ENCODE measurements at regions not wholly inside any gene's neighbourhood (a gene's known extent, or its start where the extent isn't known, plus 50 kb on each side); places are given as distances from the start of the nearest gene placed in this dataset.

- Histone ChIP-seq H3K36me3 (ENCODE audit: control insufficient read depth in 2 of 2, insufficient read depth in 2 of 2, low read length in 2 of 2) (no peaks in the 10 kb centered on the region), H3K4me3 (ENCODE audit: low read length in 2 of 2) (no peak overlapping the region), H3K9me3 (ENCODE audit: control insufficient read depth in 2 of 2, low read length in 2 of 2) (no peaks in the 10 kb centered on the region), H3K27me3 (ENCODE audit: control insufficient read depth in 1 of 2, insufficient read depth in 2 of 2, low read length in 2 of 2) (no peaks in the 10 kb centered on the region), H3K4me1 (ENCODE audit: control insufficient read depth, insufficient read depth, low read length) (no peaks in the 10 kb centered on the region), H3K9ac (ENCODE audit: low read length in 2 of 2) (no peak overlapping the region), H3K27ac (ENCODE audit: low read length) (no peak overlapping the region)
Measured at GRCh38 chr15:96031426-96032110, 298.9 kb upstream of the NR2F2 start.

- Histone ChIP-seq H3K9ac (ENCODE audit: low read length in 2 of 2) (no peak overlapping the region), H3K4me1 (ENCODE audit: control insufficient read depth, insufficient read depth, low read length) (no peaks in the 10 kb centered on the region), H3K4me3 (ENCODE audit: low read length in 2 of 2) (no peak overlapping the region), H3K36me3 (ENCODE audit: control insufficient read depth in 2 of 2, insufficient read depth in 2 of 2, low read length in 2 of 2) (no peaks in the 10 kb centered on the region), H3K9me3 (ENCODE audit: control insufficient read depth in 2 of 2, low read length in 2 of 2) (no peaks in the 10 kb centered on the region), H3K27me3 (ENCODE audit: control insufficient read depth in 1 of 2, insufficient read depth in 2 of 2, low read length in 2 of 2) (no peaks in the 10 kb centered on the region), H3K27ac (ENCODE audit: low read length) (no peak overlapping the region)
Measured at GRCh38 chr15:96035091-96035490, 295.4 kb upstream of the NR2F2 start.

DNA sequence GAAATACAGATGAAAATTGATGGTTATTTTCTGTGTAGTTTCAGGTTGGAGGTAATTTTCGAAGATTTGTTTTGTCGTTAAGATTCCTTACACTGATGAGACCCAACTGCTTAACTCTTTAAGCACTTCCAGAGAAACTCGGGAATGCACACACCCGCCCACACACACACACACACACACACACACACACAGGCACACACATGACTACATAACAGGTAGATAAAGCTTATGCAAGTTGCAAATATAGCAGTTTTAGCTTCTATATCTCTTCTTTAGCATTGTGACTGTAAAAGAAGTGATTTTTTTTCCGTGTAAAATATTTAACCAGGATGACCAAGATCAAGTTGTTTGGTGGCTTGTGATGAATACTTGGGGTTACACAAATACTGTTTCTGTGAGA, 294.9 kb upstream of the NR2F2 start:
- Histone ChIP-seq H3K9me3 (ENCODE audit: control insufficient read depth in 2 of 2, low read length in 2 of 2) (no peaks in the 10 kb centered on the region), H3K27me3 (ENCODE audit: control insufficient read depth in 1 of 2, insufficient read depth in 2 of 2, low read length in 2 of 2) (no peaks in the 10 kb centered on the region), H3K4me3 (ENCODE audit: low read length in 2 of 2) (no peak overlapping the region), H3K9ac (ENCODE audit: low read length in 2 of 2) (no peak overlapping the region), H3K36me3 (ENCODE audit: control insufficient read depth in 2 of 2, insufficient read depth in 2 of 2, low read length in 2 of 2) (no peaks in the 10 kb centered on the region), H3K27ac (ENCODE audit: low read length) (no peak overlapping the region), H3K4me1 (ENCODE audit: control insufficient read depth, insufficient read depth, low read length) (no peaks in the 10 kb centered on the region)

GRCh38 chr15:96037584-96037983, 292.9 kb upstream of the NR2F2 start:
- Histone ChIP-seq H3K9ac (ENCODE audit: low read length in 2 of 2) (no peak overlapping the region), H3K27ac (ENCODE audit: low read length) (no peak overlapping the region), H3K4me3 (ENCODE audit: low read length in 2 of 2) (no peak overlapping the region), H3K4me1 (ENCODE audit: control insufficient read depth, insufficient read depth, low read length) (peaks cover 2% of the 10 kb centered on the region), H3K36me3 (ENCODE audit: control insufficient read depth in 2 of 2, insufficient read depth in 2 of 2, low read length in 2 of 2) (no peaks in the 10 kb centered on the region), H3K27me3 (ENCODE audit: control insufficient read depth in 1 of 2, insufficient read depth in 2 of 2, low read length in 2 of 2) (no peaks in the 10 kb centered on the region), H3K9me3 (ENCODE audit: control insufficient read depth in 2 of 2, low read length in 2 of 2) (no peaks in the 10 kb centered on the region)

- H3K9me3 ChIP-seq (ENCODE audit: control insufficient read depth in 2 of 2, low read length in 2 of 2): no peaks in the 10 kb centered on the region
- H3K4me1 ChIP-seq (ENCODE audit: control insufficient read depth, insufficient read depth, low read length): peaks cover 4% of the 10 kb centered on the region
- H3K27me3 ChIP-seq (ENCODE audit: control insufficient read depth in 1 of 2, insufficient read depth in 2 of 2, low read length in 2 of 2): no peaks in the 10 kb centered on the region
- no peak overlapping the region for H3K9ac ChIP-seq (ENCODE audit: low read length in 2 of 2)
- no peaks in the 10 kb centered on the region for H3K36me3 ChIP-seq (ENCODE audit: control insufficient read depth in 2 of 2, insufficient read depth in 2 of 2, low read length in 2 of 2)
- no peak overlapping the region for H3K27ac ChIP-seq (ENCODE audit: low read length)
- no peak overlapping the region for H3K4me3 ChIP-seq (ENCODE audit: low read length in 2 of 2)
Measured at GRCh38 chr15:96038131-96038530, 292.4 kb upstream of the NR2F2 start.

- Histone ChIP-seq H3K9ac (ENCODE audit: low read length in 2 of 2) (no peak overlapping the region), H3K36me3 (ENCODE audit: control insufficient read depth in 2 of 2, insufficient read depth in 2 of 2, low read length in 2 of 2) (no peaks in the 10 kb centered on the region), H3K9me3 (ENCODE audit: control insufficient read depth in 2 of 2, low read length in 2 of 2) (no peaks in the 10 kb centered on the region), H3K4me3 (ENCODE audit: low read length in 2 of 2) (no peak overlapping the region), H3K4me1 (ENCODE audit: control insufficient read depth, insufficient read depth, low read length) (peaks cover 7% of the 10 kb centered on the region), H3K27ac (ENCODE audit: low read length) (no peak overlapping the region), H3K27me3 (ENCODE audit: control insufficient read depth in 1 of 2, insufficient read depth in 2 of 2, low read length in 2 of 2) (no peaks in the 10 kb centered on the region)
Measured at GRCh38 chr15:96038650-96039049, 291.9 kb upstream of the NR2F2 start.

DNA sequence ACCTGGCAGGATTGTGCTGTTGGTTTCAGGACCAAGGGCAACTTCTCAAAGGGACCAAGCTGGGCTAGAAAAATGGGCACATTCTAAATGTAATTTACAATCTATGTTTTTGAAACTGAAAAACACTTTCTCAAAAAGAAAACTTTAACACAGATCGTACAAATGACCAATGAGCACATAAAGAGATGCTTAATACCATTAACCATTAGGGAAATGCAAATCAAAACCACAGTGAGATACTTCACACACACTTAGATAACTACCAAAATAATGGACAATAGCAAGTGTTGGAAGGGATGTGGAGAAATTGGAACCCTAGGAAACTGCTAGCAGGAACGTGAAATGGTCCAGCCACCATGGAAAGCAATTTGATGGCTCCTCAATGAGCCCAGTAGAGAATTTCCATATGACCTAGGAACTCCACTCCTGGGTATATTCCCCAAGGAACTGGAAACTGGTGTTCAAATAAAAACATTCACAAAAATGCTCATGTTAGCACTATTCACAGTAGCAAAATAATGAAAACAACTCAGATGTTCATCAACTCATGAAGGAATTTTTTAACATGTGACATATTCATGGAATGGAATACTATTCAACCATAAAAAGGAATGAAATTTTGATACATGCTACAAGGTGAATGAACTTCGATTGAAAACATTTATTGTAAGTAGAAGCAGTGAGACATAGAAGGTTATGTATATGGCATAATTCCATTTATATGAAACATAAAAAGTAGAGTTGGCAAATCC, 288.3 kb upstream of the NR2F2 start:
- Histone ChIP-seq H3K4me3 (ENCODE audit: low read length in 2 of 2) (peak overlapping the region in 1 of 2 donors; percentile 44), H3K27me3 (ENCODE audit: control insufficient read depth in 1 of 2, insufficient read depth in 2 of 2, low read length in 2 of 2) (no peaks in the 10 kb centered on the region), H3K4me1 (ENCODE audit: control insufficient read depth, insufficient read depth, low read length) (peaks cover 14% of the 10 kb centered on the region)

GRCh38 chr15:96042734-96043224, 287.7 kb upstream of the NR2F2 start:
- no peak overlapping the region for H3K9ac ChIP-seq (ENCODE audit: low read length in 2 of 2)
- H3K9me3 ChIP-seq (ENCODE audit: control insufficient read depth in 2 of 2, low read length in 2 of 2): no peaks in the 10 kb centered on the region
- no peaks in the 10 kb centered on the region for H3K27me3 ChIP-seq (ENCODE audit: control insufficient read depth in 1 of 2, insufficient read depth in 2 of 2, low read length in 2 of 2)
- H3K36me3 ChIP-seq (ENCODE audit: control insufficient read depth in 2 of 2, insufficient read depth in 2 of 2, low read length in 2 of 2): no peaks in the 10 kb centered on the region
- H3K27ac ChIP-seq (ENCODE audit: low read length): peak overlapping the region; percentile 1
- peak overlapping the region in 1 of 2 donors; percentile 44 for H3K4me3 ChIP-seq (ENCODE audit: low read length in 2 of 2)
- H3K4me1 ChIP-seq (ENCODE audit: control insufficient read depth, insufficient read depth, low read length): peaks cover 18% of the 10 kb centered on the region

More for the DNA sequence above, 288.3 kb upstream of the NR2F2 start:
- peak overlapping the region; percentile 1 for H3K27ac ChIP-seq (ENCODE audit: low read length)
- H3K36me3 ChIP-seq (ENCODE audit: control insufficient read depth in 2 of 2, insufficient read depth in 2 of 2, low read length in 2 of 2): no peaks in the 10 kb centered on the region
- no peak overlapping the region for H3K9ac ChIP-seq (ENCODE audit: low read length in 2 of 2)
- H3K9me3 ChIP-seq (ENCODE audit: control insufficient read depth in 2 of 2, low read length in 2 of 2): no peaks in the 10 kb centered on the region

DNA sequence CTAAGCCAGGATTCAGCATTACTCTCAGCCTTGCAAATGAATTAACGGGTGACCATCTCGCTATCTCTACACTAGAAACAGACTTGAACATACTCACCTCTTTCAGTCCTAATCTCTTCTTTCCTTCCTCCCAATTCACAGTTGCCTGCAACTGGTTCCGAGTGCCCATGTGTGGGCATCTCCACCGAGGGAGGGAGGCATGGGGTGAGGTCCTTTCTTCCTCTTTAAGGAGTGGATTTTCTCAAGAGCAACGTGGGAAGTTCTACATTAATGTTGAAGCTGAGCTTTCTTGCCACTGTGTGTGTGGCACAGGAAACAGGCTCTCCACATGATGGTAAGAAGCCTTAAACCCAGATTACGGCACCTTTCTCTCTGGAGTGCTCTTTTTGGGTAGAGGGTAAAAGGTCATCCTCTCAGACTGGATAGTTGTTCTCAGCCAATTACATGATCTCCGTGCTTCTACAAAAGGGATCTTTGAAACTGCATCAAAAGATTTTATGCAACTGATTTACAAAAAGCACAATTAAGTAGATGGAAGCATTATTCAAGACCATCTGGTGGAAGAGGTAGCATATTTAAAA, 286.8 kb upstream of the NR2F2 start:
- H3K4me3 ChIP-seq (ENCODE audit: low read length in 2 of 2): no peak overlapping the region
- H3K36me3 ChIP-seq (ENCODE audit: control insufficient read depth in 2 of 2, insufficient read depth in 2 of 2, low read length in 2 of 2): no peaks in the 10 kb centered on the region
- no peak overlapping the region for H3K27ac ChIP-seq (ENCODE audit: low read length)
- H3K4me1 ChIP-seq (ENCODE audit: control insufficient read depth, insufficient read depth, low read length): peaks cover 18% of the 10 kb centered on the region
- no peaks in the 10 kb centered on the region for H3K27me3 ChIP-seq (ENCODE audit: control insufficient read depth in 1 of 2, insufficient read depth in 2 of 2, low read length in 2 of 2)
- H3K9ac ChIP-seq (ENCODE audit: low read length in 2 of 2): no peak overlapping the region
- H3K9me3 ChIP-seq (ENCODE audit: control insufficient read depth in 2 of 2, low read length in 2 of 2): no peaks in the 10 kb centered on the region

GRCh38 chr15:96046620-96047240, 283.8 kb upstream of the NR2F2 start:
- peaks cover 18% of the 10 kb centered on the region for H3K4me1 ChIP-seq (ENCODE audit: control insufficient read depth, insufficient read depth, low read length)
- no peaks in the 10 kb centered on the region for H3K36me3 ChIP-seq (ENCODE audit: control insufficient read depth in 2 of 2, insufficient read depth in 2 of 2, low read length in 2 of 2)
- H3K27me3 ChIP-seq (ENCODE audit: control insufficient read depth in 1 of 2, insufficient read depth in 2 of 2, low read length in 2 of 2): no peaks in the 10 kb centered on the region
- H3K9me3 ChIP-seq (ENCODE audit: control insufficient read depth in 2 of 2, low read length in 2 of 2): no peaks in the 10 kb centered on the region
- peak overlapping the region; percentile 31 for H3K27ac ChIP-seq (ENCODE audit: low read length)
- H3K9ac ChIP-seq (ENCODE audit: low read length in 2 of 2): no peak overlapping the region
- no peak overlapping the region for H3K4me3 ChIP-seq (ENCODE audit: low read length in 2 of 2)
